ENCODE measurements at regions not wholly inside any gene's neighbourhood (a gene's known extent, or its start where the extent isn't known, plus 50 kb on each side); places are given as distances from the start of the nearest gene placed in this dataset.

GRCh38 chr9:10925896-10926295 is 313.1 kb upstream of the PTPRD start:
- no peak overlapping the region for H3K27ac ChIP-seq (ENCODE audit: insufficient read depth, low read depth, low read length)
- no TSS peak for BruUV-seq (replicated peaks)
- no peak overlapping the region for H3K4me3 ChIP-seq (replicated peaks in 1 of 3; ENCODE audit: insufficient read depth in 1 of 3, low read depth in 1 of 3, low read length in 3 of 3)
- TF ChIP-seq POLR2AphosphoS5 (IDR thresholded peaks at IDR 0.05; ENCODE audit: insufficient read depth, low read depth, low read length): no peak
- no peak for TF ChIP-seq FOS (IDR thresholded peaks at IDR 0.05; ENCODE audit: borderline replicate concordance, insufficient read depth, low read length)
- no peak for TF ChIP-seq CTCF (IDR thresholded peaks at IDR 0.05; ENCODE audit: extremely low read depth in 1 of 2, insufficient read depth in 1 of 2, low read depth in 1 of 2, low read length in 2 of 2)
- no peak for TF ChIP-seq JUN (IDR thresholded peaks at IDR 0.05; ENCODE audit: borderline replicate concordance, insufficient read depth, insufficient read length, low read depth)
- TF ChIP-seq MYC (IDR thresholded peaks at IDR 0.05; ENCODE audit: low read depth, low read length): no peak
- no peak for TF ChIP-seq POLR2A (IDR thresholded peaks at IDR 0.05; ENCODE audit: low read depth, low read length)
- TF ChIP-seq MAX (IDR thresholded peaks at IDR 0.05; ENCODE audit: insufficient read depth, insufficient read length): no peak
- TF ChIP-seq GATA2 (IDR thresholded peaks at IDR 0.05; ENCODE audit: insufficient read depth, insufficient read length, low read depth, low read length): no peak
- no peak for TF ChIP-seq EZH2 (IDR thresholded peaks at IDR 0.05; ENCODE audit: borderline replicate concordance, low read depth, low read length, severe bottlenecking)
- H3K9me3 ChIP-seq (replicated peaks; ENCODE audit: control insufficient read depth, insufficient read depth, low read length): no peaks in the 10 kb centered on the region
- no peaks in the 10 kb centered on the region for H3K36me3 ChIP-seq (ENCODE audit: control insufficient read depth in 2 of 2, extremely low read depth in 1 of 2, insufficient read depth in 2 of 2, low read length in 2 of 2)
- ChIA-PET CTCF (no interaction called here), POLR2A (no interaction called here)
- no peak for FAIRE-seq
- intact Hi-C loops (cut with micrococcal nuclease) (no loop called here), dilution Hi-C loops (cut with MboI; ENCODE audit: extremely low pct_ligation_motif_present, low sequenced_read_pairs) (no loop called here)
- DNase-seq (ENCODE audit: low read depth, low spot score): no peak
- H3K9me1 ChIP-seq (replicated peaks; ENCODE audit: control insufficient read depth, extremely low read depth, insufficient read depth, low read length): no peaks in the 10 kb centered on the region
- H3K27me3 ChIP-seq (ENCODE audit: control insufficient read depth in 2 of 2, insufficient read depth in 2 of 2, low read length in 2 of 2): no peaks in the 10 kb centered on the region
- H4K20me1 ChIP-seq (replicated peaks; ENCODE audit: control insufficient read depth, extremely low read depth, insufficient read depth, low read length): no peaks in the 10 kb centered on the region
- H3K9ac ChIP-seq (replicated peaks; ENCODE audit: extremely low read depth, insufficient read depth, low read length): no peak overlapping the region
- H3K79me2 ChIP-seq (ENCODE audit: control insufficient read depth, insufficient read depth, low read length): no peaks in the 10 kb centered on the region
- no peak overlapping the region for H3K4me2 ChIP-seq (ENCODE audit: insufficient read depth, low read length)
- H2AFZ ChIP-seq (ENCODE audit: low read depth, low read length): no peak overlapping the region
- no peaks in the 10 kb centered on the region for H3K4me1 ChIP-seq (ENCODE audit: control insufficient read depth, extremely low read depth, insufficient read depth, low read length)
